ENCODE measurements at regions not wholly inside any gene's neighbourhood (a gene's known extent, or its start where the extent isn't known, plus 50 kb on each side); places are given as distances from the start of the nearest gene placed in this dataset.

GRCh38 chr1:68327414-68327813, 95.1 kb upstream of the WLS start:
- no peak for DNase-seq
- Mint-ChIP-seq H3K9me3 (no peaks in the 10 kb centered on the region), H3K27me3 (peaks cover 2% of the 10 kb centered on the region), H3K36me3 (ENCODE audit: low read depth) (no peaks in the 10 kb centered on the region), H3K4me1 (no peaks in the 10 kb centered on the region), H3K4me3 (no peak overlapping the region), H3K27ac (no peak overlapping the region)
- CTCF ChIA-PET = no interaction called here
- POLR2A ChIA-PET = no interaction called here

GRCh38 chr1:68326481-68326880, 94.2 kb upstream of the WLS start:
- DNase-seq = no peak
- H3K27me3 Mint-ChIP-seq = peaks cover 2% of the 10 kb centered on the region
- no peaks in the 10 kb centered on the region for H3K36me3 Mint-ChIP-seq (ENCODE audit: low read depth)
- ChIA-PET POLR2A (no interaction called here), CTCF (no interaction called here)
- no peak overlapping the region for H3K27ac Mint-ChIP-seq
- H3K9me3 Mint-ChIP-seq = no peaks in the 10 kb centered on the region
- H3K4me3 Mint-ChIP-seq = no peak overlapping the region
- H3K4me1 Mint-ChIP-seq = no peaks in the 10 kb centered on the region

GRCh38 chr1:68324316-68324715, 92.0 kb upstream of the WLS start:
- peaks cover 2% of the 10 kb centered on the region for H3K27me3 Mint-ChIP-seq
- H3K4me3 Mint-ChIP-seq = no peak overlapping the region
- no peak for DNase-seq
- CTCF ChIA-PET = no interaction called here
- H3K9me3 Mint-ChIP-seq = no peaks in the 10 kb centered on the region
- H3K27ac Mint-ChIP-seq = no peak overlapping the region
- POLR2A ChIA-PET = no interaction called here
- no peaks in the 10 kb centered on the region for H3K36me3 Mint-ChIP-seq (ENCODE audit: low read depth)
- H3K4me1 Mint-ChIP-seq = no peaks in the 10 kb centered on the region

DNA sequence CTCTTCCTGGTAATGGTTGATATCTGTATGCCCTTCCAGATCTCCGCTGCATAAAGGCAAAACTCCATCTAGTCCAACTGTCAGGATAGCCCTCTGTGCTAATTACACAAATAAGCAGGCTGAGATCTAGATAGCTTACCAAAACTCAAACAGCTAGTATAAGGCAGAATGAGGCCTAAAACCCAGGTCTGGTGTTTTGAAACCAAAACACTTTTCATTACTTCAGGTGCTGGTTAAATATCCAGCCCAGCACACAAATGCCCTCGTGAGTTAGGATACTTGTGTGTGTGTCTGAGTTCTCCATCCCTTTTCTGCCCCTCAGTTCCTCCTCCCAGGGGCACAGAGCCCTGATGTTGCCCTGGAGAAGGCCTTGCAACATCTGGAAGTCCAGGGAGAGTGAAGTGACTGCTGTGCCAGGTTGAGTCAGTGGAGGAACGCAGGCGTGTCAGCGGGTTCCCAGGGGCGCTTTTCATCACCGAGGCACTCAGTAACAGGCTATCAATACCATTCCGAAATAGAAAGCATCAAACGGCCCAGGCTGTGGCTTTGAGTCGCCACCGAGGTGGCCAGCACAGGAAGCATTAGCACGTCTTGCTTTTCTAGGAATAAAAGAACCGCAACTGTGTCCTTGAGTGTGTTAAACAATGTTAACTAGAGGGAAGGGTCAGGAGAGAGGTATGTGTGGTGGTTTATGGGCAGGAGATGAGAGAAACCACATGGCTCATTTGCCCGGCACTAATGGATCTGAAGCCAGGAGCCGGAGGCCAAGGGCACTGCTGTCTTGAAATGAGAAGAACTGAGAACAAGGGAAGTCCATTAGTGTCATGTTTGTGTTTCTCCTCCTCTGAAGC, 90.7 kb upstream of the WLS start:
- POLR2A ChIA-PET = no interaction called here

DNA sequence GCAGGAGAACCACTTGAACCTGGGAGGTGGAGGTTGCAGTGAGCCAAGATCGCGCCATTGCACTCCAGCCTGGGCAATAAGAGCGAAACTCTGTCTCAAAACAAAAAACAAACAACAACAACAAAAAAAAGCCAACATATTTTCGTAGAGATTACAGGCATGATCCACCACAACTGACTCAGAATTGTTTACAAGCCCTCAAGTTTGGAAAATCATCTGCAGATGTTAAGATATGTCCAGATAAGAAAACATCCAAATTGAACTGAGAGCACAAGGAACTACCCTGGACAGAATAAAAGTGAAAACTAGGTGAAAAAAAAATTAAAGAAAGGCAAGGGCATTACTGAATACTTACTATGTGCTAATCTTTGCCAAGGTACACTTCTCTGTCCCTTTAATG, 89.8 kb upstream of the WLS start:
- Mint-ChIP-seq H3K27me3 (peaks cover 2% of the 10 kb centered on the region), H3K9me3 (no peaks in the 10 kb centered on the region), H3K4me3 (no peak overlapping the region), H3K36me3 (ENCODE audit: low read depth) (no peaks in the 10 kb centered on the region), H3K4me1 (no peaks in the 10 kb centered on the region), H3K27ac (no peak overlapping the region)
- no peak for DNase-seq
- POLR2A ChIA-PET = no interaction called here
- CTCF ChIA-PET = no interaction called here

More for the DNA sequence above, 90.7 kb upstream of the WLS start:
- DNase-seq = no peak
- CTCF ChIA-PET = no interaction called here
- Mint-ChIP-seq H3K36me3 (ENCODE audit: low read depth) (no peaks in the 10 kb centered on the region), H3K27me3 (peaks cover 2% of the 10 kb centered on the region), H3K4me3 (no peak overlapping the region), H3K27ac (no peak overlapping the region), H3K9me3 (no peaks in the 10 kb centered on the region), H3K4me1 (no peaks in the 10 kb centered on the region)

GRCh38 chr1:68321084-68321685, 88.9 kb upstream of the WLS start:
- ChIA-PET POLR2A (no interaction called here), CTCF (interaction anchor here (0.7 kb wide), 1 partner anchor 38 kb away, joined by 4 read pairs; no protein-coding TSS in a partner anchor)
- Mint-ChIP-seq H3K4me1 (no peaks in the 10 kb centered on the region), H3K36me3 (ENCODE audit: low read depth) (no peaks in the 10 kb centered on the region), H3K27me3 (peaks cover 2% of the 10 kb centered on the region), H3K4me3 (no peak overlapping the region), H3K9me3 (no peaks in the 10 kb centered on the region), H3K27ac (no peak overlapping the region)
- no peak for DNase-seq

DNA sequence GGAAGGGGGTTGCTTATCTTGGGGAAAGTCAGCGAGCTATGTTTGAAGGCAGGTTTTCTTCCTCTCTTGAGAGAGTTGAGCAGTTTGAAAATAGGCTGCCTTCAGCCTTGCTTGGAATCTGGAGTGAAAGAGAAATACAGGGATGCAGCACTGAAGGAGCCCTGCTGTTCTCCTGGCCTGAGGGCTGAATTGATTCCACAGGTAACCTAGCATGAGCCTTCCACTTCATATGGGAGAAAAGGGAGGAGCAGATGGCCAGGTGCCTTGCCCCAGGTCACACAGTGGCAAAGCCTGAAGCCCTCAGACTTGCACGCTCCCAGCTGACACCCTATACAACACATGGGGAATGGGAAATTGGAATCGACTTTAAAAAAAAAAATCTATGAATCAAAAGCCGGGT, 88.0 kb upstream of the WLS start:
- CTCF ChIA-PET = no interaction called here
- H3K4me3 Mint-ChIP-seq = no peak overlapping the region

DNA sequence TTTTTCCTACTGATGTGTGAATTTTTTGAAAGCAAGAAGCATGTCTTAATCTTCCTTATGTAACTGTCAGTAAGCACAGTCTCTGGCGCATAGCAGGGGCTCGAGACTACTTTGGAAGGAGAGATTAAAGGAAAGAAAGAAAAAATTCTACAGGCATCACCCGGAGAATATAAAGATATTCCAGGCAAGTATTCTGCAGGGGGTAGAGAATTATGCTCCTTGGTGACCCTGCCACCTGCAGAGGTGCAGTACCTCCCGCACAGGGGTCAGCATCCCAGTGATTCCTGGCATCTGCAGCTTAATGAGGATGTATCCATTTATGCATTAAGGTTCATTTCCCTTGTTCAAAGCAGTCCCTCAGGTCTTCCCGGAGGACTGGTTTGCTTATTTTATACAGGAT, 87.6 kb upstream of the WLS start:
- POLR2A ChIA-PET = no interaction called here
- no peak overlapping the region for H3K27ac Mint-ChIP-seq
- peaks cover 2% of the 10 kb centered on the region for H3K27me3 Mint-ChIP-seq
- no peaks in the 10 kb centered on the region for H3K36me3 Mint-ChIP-seq (ENCODE audit: low read depth)
- CTCF ChIA-PET = no interaction called here
- H3K4me1 Mint-ChIP-seq = no peaks in the 10 kb centered on the region
- H3K4me3 Mint-ChIP-seq = no peak overlapping the region
- DNase-seq = no peak
- H3K9me3 Mint-ChIP-seq = no peaks in the 10 kb centered on the region

More for the DNA sequence above, 88.0 kb upstream of the WLS start:
- POLR2A ChIA-PET = no interaction called here
- no peak for DNase-seq
- Mint-ChIP-seq H3K4me1 (no peaks in the 10 kb centered on the region), H3K27ac (no peak overlapping the region), H3K9me3 (no peaks in the 10 kb centered on the region), H3K27me3 (peaks cover 2% of the 10 kb centered on the region), H3K36me3 (ENCODE audit: low read depth) (no peaks in the 10 kb centered on the region)

GRCh38 chr1:68317543-68317942, 85.2 kb upstream of the WLS start:
- H3K27ac Mint-ChIP-seq = no peak overlapping the region
- no peak for DNase-seq
- no peaks in the 10 kb centered on the region for H3K36me3 Mint-ChIP-seq (ENCODE audit: low read depth)
- H3K27me3 Mint-ChIP-seq = no peaks in the 10 kb centered on the region
- H3K4me1 Mint-ChIP-seq = no peaks in the 10 kb centered on the region
- CTCF ChIA-PET = no interaction called here
- no peaks in the 10 kb centered on the region for H3K9me3 Mint-ChIP-seq
- POLR2A ChIA-PET = no interaction called here
- no peak overlapping the region for H3K4me3 Mint-ChIP-seq

- H3K36me3 Mint-ChIP-seq (ENCODE audit: low read depth) = no peaks in the 10 kb centered on the region
- ChIA-PET CTCF (no interaction called here), POLR2A (no interaction called here)
- no peaks in the 10 kb centered on the region for H3K27me3 Mint-ChIP-seq
- DNase-seq = no peak
- no peaks in the 10 kb centered on the region for H3K9me3 Mint-ChIP-seq
- no peaks in the 10 kb centered on the region for H3K4me1 Mint-ChIP-seq
- H3K4me3 Mint-ChIP-seq = no peak overlapping the region
- no peak overlapping the region for H3K27ac Mint-ChIP-seq
Observed at GRCh38 chr1:68314151-68314780, 81.9 kb upstream of the WLS start.

DNA sequence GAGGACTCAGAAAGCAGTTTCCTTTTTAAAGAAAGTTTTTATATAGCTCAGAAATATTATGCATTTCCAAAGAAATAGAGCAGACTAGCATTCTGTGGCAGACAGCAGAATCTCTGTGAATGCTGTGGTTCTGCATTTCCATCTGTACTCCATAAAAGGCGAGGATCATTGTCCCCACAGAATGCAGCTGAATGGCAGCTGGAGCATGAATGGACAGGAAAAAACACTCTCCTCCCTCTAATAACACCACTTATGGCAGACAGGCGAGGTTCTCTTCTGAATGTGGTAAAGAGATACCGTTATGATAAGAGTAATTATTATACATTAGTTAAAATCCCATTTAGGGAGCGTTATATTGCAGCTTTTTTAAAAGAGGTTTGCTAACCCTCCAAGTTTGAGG, 81.4 kb upstream of the WLS start:
- no peak for DNase-seq
- ChIA-PET CTCF (no interaction called here), POLR2A (interaction anchor here (1.2 kb wide), 1 partner anchor 350 kb away, joined by 3 read pairs; no protein-coding TSS in a partner anchor)
- H3K4me3 Mint-ChIP-seq = no peak overlapping the region
- H3K27ac Mint-ChIP-seq = no peak overlapping the region
- H3K36me3 Mint-ChIP-seq (ENCODE audit: low read depth) = no peaks in the 10 kb centered on the region
- H3K9me3 Mint-ChIP-seq = no peaks in the 10 kb centered on the region
- no peaks in the 10 kb centered on the region for H3K27me3 Mint-ChIP-seq
- no peaks in the 10 kb centered on the region for H3K4me1 Mint-ChIP-seq

- H3K4me3 Mint-ChIP-seq = no peak overlapping the region
- no peaks in the 10 kb centered on the region for H3K36me3 Mint-ChIP-seq (ENCODE audit: low read depth)
- ChIA-PET POLR2A (no interaction called here), CTCF (no interaction called here)
- H3K9me3 Mint-ChIP-seq = no peaks in the 10 kb centered on the region
- H3K27me3 Mint-ChIP-seq = no peaks in the 10 kb centered on the region
- no peak for DNase-seq
- H3K4me1 Mint-ChIP-seq = no peaks in the 10 kb centered on the region
- H3K27ac Mint-ChIP-seq = no peak overlapping the region
Observed at GRCh38 chr1:68308034-68308433, 75.7 kb upstream of the WLS start.

- Mint-ChIP-seq H3K9me3 (no peaks in the 10 kb centered on the region), H3K4me3 (no peak overlapping the region), H3K27ac (no peak overlapping the region), H3K36me3 (ENCODE audit: low read depth) (no peaks in the 10 kb centered on the region), H3K4me1 (no peaks in the 10 kb centered on the region), H3K27me3 (no peaks in the 10 kb centered on the region)
- no peak for DNase-seq
- ChIA-PET CTCF (no interaction called here), POLR2A (no interaction called here)
Observed at GRCh38 chr1:68307378-68307787, 75.1 kb upstream of the WLS start.
